T-helper 2 cell treated with Interferon-gamma antibody and Interleukin-4, amounts not matched to agents 5 μg/mL and 100 μg/mL, for 36 hours (primary cell): ENCODE measurements at regions not wholly inside any gene's neighbourhood (a gene's known extent, or its start where the extent isn't known, plus 50 kb on each side); places are given as distances from the start of the nearest gene placed in this dataset.
"Not testable (repeated sequence)": the region's sequence is repeated elsewhere in the genome, so short reads cannot be mapped to it uniquely, and the experiment has no call there.

Experiments
- DNase-seq: peaks from one replicate; pipeline ENCODE4 v3.0.0; 2021; ENCODE audit warnings: low spot score
- H3K27ac Mint-ChIP-seq: one replicate; pipeline ENCODE4 v1.8.0; 2021; ENCODE audit warnings: mild to moderate bottlenecking, mixed read lengths
- H3K27me3 Mint-ChIP-seq: one replicate; pipeline ENCODE4 v1.8.0; 2021; ENCODE audit warnings: low read depth, mixed read lengths
- H3K36me3 Mint-ChIP-seq: one replicate; pipeline ENCODE4 v1.8.0; 2021; ENCODE audit warnings: low read depth, mixed read lengths
- H3K4me1 Mint-ChIP-seq: one replicate; pipeline ENCODE4 v1.8.0; 2021; ENCODE audit warnings: low read depth, mixed read lengths
- H3K4me3 Mint-ChIP-seq: one replicate; pipeline ENCODE4 v1.8.0; 2022; ENCODE audit warnings: mild to moderate bottlenecking, moderate library complexity, mixed read lengths
- H3K9me3 Mint-ChIP-seq: one replicate; pipeline ENCODE4 v1.8.0; 2021; ENCODE audit warnings: mixed read lengths

- peak overlapping the region; percentile 58 for H3K4me3 Mint-ChIP-seq
- peak; percentile 5 for DNase-seq
- H3K9me3 Mint-ChIP-seq = peaks cover 9% of the 10 kb centered on the region
- H3K36me3 Mint-ChIP-seq = no peaks in the 10 kb centered on the region
- H3K4me1 Mint-ChIP-seq = peaks cover 35% of the 10 kb centered on the region
- peaks cover 2% of the 10 kb centered on the region for H3K27me3 Mint-ChIP-seq
- peak overlapping the region; percentile 85 for H3K27ac Mint-ChIP-seq
Measured at GRCh38 chr16:79845033-79845733, 244.6 kb upstream of the MAF start.

- Mint-ChIP-seq H3K4me3 (peak overlapping the region; percentile 58), H3K27ac (peak overlapping the region; percentile 85), H3K36me3 (no peaks in the 10 kb centered on the region), H3K9me3 (peaks cover 9% of the 10 kb centered on the region), H3K4me1 (peaks cover 33% of the 10 kb centered on the region), H3K27me3 (peaks cover 2% of the 10 kb centered on the region)
- no peak for DNase-seq
Measured at GRCh38 chr16:79844603-79845002, 244.1 kb upstream of the MAF start.

GRCh38 chr16:79843631-79844043 is 243.1 kb upstream of the MAF start:
- Mint-ChIP-seq H3K36me3 (no peaks in the 10 kb centered on the region), H3K27me3 (peaks cover 2% of the 10 kb centered on the region), H3K4me1 (peaks cover 31% of the 10 kb centered on the region), H3K27ac (peak overlapping the region; percentile 41), H3K4me3 (peak overlapping the region; percentile 25), H3K9me3 (peaks cover 9% of the 10 kb centered on the region)
- DNase-seq = peak; percentile 23

- Mint-ChIP-seq H3K9me3 (peaks cover 9% of the 10 kb centered on the region), H3K36me3 (no peaks in the 10 kb centered on the region), H3K27ac (no peak overlapping the region)
Measured at GRCh38 chr16:79843145-79843544, 242.6 kb upstream of the MAF start.

GRCh38 chr16:79842197-79842596 is 241.7 kb upstream of the MAF start:
- Mint-ChIP-seq H3K27me3 (peaks cover 2% of the 10 kb centered on the region), H3K4me1 (peaks cover 31% of the 10 kb centered on the region), H3K9me3 (peaks cover 9% of the 10 kb centered on the region)

More at GRCh38 chr16:79843145-79843544, 242.6 kb upstream of the MAF start:
- DNase-seq = no peak
- Mint-ChIP-seq H3K4me3 (no peak overlapping the region), H3K27me3 (peaks cover 2% of the 10 kb centered on the region), H3K4me1 (peaks cover 31% of the 10 kb centered on the region)

GRCh38 chr16:79839466-79840341 is 239.2 kb upstream of the MAF start:
- Mint-ChIP-seq H3K27ac (no peak overlapping the region), H3K27me3 (peaks cover 4% of the 10 kb centered on the region), H3K4me1 (peaks cover 18% of the 10 kb centered on the region), H3K36me3 (no peaks in the 10 kb centered on the region), H3K9me3 (peaks cover 9% of the 10 kb centered on the region), H3K4me3 (no peak overlapping the region)
- no peak for DNase-seq

More at GRCh38 chr16:79842197-79842596, 241.7 kb upstream of the MAF start:
- H3K27ac Mint-ChIP-seq = no peak overlapping the region
- DNase-seq = no peak
- no peaks in the 10 kb centered on the region for H3K36me3 Mint-ChIP-seq
- H3K4me3 Mint-ChIP-seq = no peak overlapping the region

- H3K4me1 Mint-ChIP-seq = peaks cover 9% of the 10 kb centered on the region
- no peak overlapping the region for H3K4me3 Mint-ChIP-seq
- no peak for DNase-seq
- peaks cover 4% of the 10 kb centered on the region for H3K27me3 Mint-ChIP-seq
- no peaks in the 10 kb centered on the region for H3K36me3 Mint-ChIP-seq
- peaks cover 9% of the 10 kb centered on the region for H3K9me3 Mint-ChIP-seq
- H3K27ac Mint-ChIP-seq = no peak overlapping the region
Measured at GRCh38 chr16:79838496-79839259, 238.1 kb upstream of the MAF start.

- Mint-ChIP-seq H3K4me3 (no peak overlapping the region), H3K9me3 (no peaks in the 10 kb centered on the region), H3K36me3 (no peaks in the 10 kb centered on the region), H3K4me1 (no peaks in the 10 kb centered on the region), H3K27ac (no peak overlapping the region), H3K27me3 (peaks cover 2% of the 10 kb centered on the region)
- no peak for DNase-seq
Measured at GRCh38 chr16:79836144-79836543, 235.6 kb upstream of the MAF start.

GRCh38 chr16:79835194-79835593 is 234.7 kb upstream of the MAF start:
- H3K4me3 Mint-ChIP-seq = no peak overlapping the region
- H3K9me3 Mint-ChIP-seq = no peaks in the 10 kb centered on the region
- no peaks in the 10 kb centered on the region for H3K4me1 Mint-ChIP-seq
- DNase-seq = no peak
- no peak overlapping the region for H3K27ac Mint-ChIP-seq
- peaks cover 2% of the 10 kb centered on the region for H3K27me3 Mint-ChIP-seq
- H3K36me3 Mint-ChIP-seq = no peaks in the 10 kb centered on the region

- DNase-seq = no peak
- H3K4me1 Mint-ChIP-seq = no peaks in the 10 kb centered on the region
- H3K27ac Mint-ChIP-seq = no peak overlapping the region
- H3K36me3 Mint-ChIP-seq = no peaks in the 10 kb centered on the region
- H3K27me3 Mint-ChIP-seq = peaks cover 2% of the 10 kb centered on the region
- H3K4me3 Mint-ChIP-seq = no peak overlapping the region
- H3K9me3 Mint-ChIP-seq = no peaks in the 10 kb centered on the region
Measured at GRCh38 chr16:79834720-79835119, 234.2 kb upstream of the MAF start.

GRCh38 chr16:79834003-79834402 is 233.5 kb upstream of the MAF start:
- H3K27ac Mint-ChIP-seq, DNase-seq, H3K27me3 Mint-ChIP-seq, H3K4me1 Mint-ChIP-seq, H3K36me3 Mint-ChIP-seq, H3K4me3 Mint-ChIP-seq, H3K9me3 Mint-ChIP-seq: not testable (repeated sequence)

- Mint-ChIP-seq H3K9me3 (no peaks in the 10 kb centered on the region), H3K27ac (no peak overlapping the region), H3K4me1 (no peaks in the 10 kb centered on the region), H3K4me3 (no peak overlapping the region), H3K27me3 (peaks cover 6% of the 10 kb centered on the region), H3K36me3 (no peaks in the 10 kb centered on the region)
- DNase-seq = no peak
Measured at GRCh38 chr16:79833559-79833958, 233.0 kb upstream of the MAF start.

- Mint-ChIP-seq H3K9me3 (no peaks in the 10 kb centered on the region), H3K4me3 (no peak overlapping the region), H3K27me3 (peaks cover 14% of the 10 kb centered on the region), H3K27ac (no peak overlapping the region), H3K4me1 (no peaks in the 10 kb centered on the region), H3K36me3 (no peaks in the 10 kb centered on the region)
- no peak for DNase-seq
Measured at GRCh38 chr16:79826732-79827475, 226.4 kb upstream of the MAF start.
